ENCODE measurements at regions not wholly inside any gene's neighbourhood (a gene's known extent, or its start where the extent isn't known, plus 50 kb on each side); places are given as distances from the start of the nearest gene placed in this dataset.

DNA sequence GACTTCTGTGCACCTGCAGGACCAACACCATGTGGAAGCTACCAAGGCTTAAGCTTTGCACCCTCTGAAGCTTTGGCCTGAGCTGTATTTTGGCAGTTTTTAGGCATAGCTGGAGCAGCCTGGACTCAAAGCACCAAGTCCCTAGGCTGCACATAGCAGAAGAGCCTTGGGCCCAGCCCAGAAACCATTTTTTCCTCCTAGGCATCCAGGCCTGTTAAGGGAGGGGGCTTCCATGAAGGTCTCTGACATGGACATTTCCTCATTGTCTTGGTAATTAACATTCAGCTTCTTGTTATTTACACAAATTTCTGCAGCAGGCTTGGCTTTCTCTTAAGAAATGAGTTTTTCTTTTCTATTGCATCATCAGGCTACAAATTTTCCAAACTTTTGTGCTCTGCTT, 475.8 kb upstream of the FLRT2 start:
- TF ChIP-seq POLR2A (IDR thresholded peaks at IDR 0.05; ENCODE audit: low read length) (no peak), GATA1 (IDR thresholded peaks at IDR 0.05; ENCODE audit: low read depth, low read length) (no peak)

Measured in erythroblast (primary cell).